ENCODE measurements at regions not wholly inside any gene's neighbourhood (a gene's known extent, or its start where the extent isn't known, plus 50 kb on each side); places are given as distances from the start of the nearest gene placed in this dataset.

DNA sequence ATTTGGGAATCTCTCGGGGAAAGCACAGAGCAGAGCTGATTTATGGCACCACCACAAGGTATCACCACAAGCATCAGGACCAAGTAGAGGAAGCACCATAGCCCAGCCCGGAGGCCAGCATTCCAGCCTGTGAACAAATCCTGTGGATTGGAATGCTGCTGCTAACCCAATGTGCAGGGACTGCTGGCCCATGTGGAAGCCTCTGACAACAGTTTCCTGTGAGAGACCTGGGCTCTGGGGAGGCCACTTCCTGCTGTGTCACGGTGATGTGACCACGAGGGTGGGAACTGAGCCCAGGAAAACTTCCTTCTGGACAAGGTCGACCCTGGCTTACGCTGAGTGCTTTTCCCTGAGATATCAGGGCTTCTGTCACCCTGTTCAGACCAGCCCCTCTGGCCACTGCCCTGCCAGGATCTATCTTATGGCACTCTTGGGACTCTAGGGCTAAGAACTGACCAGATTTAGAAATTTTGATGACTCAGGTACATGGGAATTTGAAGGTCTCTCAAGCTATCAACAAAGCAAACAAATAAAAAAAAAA is 88.3 kb upstream of the NGF start:
- no peak overlapping the region for H3K4me3 ChIP-seq (ENCODE audit: low read depth, low read length)

DNA sequence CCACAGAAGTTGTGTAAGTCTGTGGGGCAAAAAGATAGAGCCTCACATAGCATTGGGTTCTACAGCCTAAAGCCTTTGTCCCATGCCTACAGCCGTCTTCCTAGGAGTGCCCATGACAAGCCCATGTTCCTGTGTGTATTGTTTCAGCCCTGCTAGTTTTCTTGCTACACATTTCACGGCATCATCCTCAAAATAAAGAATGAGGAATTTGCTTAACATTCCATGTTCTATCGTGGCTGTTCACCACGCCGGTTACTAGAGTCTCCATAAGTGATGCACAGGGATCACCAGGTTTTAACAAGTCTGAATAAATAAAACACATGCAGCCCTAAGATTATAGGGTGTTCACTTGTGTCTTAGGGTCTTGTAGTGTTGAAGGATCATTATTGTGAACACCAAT is 87.4 kb upstream of the NGF start:
- H3K4me3 ChIP-seq (ENCODE audit: low read depth, low read length), result no peak overlapping the region

DNA sequence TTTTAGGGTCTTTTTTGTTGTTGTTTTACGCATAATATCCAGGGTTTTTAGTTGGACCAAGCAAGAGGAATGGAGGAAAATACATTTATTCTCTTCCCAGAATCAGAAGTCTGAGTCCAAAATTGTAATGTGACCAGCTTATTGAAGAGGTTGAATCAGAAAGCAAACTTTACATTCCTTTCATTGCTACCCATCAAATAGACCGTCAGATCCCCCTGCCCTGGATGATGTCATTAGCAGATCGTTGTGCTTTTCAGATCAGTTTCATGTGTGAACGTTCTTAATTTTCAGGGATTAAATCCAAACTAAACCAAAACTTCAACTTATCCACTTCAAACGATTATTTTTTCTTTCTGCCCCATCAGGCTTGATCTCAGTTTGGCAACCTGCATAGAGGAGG is 85.7 kb upstream of the NGF start:
- no peak overlapping the region for H3K4me3 ChIP-seq (ENCODE audit: low read depth, low read length)

DNA sequence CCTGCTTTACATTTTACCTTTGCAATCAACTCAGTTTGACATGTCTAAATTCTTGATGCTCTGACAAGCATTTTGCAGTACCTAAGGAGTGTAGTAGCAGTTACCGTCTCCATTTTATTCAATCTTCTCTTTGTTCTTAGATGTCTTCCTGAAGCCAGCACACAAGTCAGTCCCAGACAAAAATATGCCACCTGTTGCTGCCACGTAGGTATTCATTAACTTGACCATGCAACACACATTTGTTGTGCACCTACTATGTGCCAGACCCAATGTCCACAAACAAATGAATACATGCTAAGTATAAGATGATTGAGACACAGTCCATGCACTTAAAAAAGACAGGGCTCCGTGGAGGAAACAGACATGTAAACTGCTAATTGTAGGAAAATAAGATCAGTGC is 81.5 kb upstream of the NGF start:
- H3K4me3 ChIP-seq (ENCODE audit: low read depth, low read length), result no peak overlapping the region

DNA sequence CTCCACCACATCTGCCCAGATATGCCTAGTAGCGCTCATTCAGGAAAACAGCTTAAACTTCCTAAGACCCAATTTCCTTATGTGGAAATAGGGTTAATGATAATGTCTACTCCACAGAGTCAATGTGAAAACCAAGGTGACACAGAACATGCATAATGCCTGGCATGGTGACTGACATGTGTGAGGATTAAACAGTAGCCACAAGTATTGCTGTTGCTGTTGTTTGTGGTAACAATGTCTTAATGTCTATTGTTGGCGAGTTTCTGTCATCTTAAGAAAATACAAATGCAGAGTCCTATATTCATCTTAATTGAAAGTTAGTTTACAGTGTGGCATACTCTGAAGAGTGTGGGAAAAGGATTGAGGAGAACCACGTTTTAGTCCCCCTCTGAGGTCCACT is 75.6 kb upstream of the NGF start:
- no peak overlapping the region for H3K4me3 ChIP-seq (ENCODE audit: low read depth, low read length)

DNA sequence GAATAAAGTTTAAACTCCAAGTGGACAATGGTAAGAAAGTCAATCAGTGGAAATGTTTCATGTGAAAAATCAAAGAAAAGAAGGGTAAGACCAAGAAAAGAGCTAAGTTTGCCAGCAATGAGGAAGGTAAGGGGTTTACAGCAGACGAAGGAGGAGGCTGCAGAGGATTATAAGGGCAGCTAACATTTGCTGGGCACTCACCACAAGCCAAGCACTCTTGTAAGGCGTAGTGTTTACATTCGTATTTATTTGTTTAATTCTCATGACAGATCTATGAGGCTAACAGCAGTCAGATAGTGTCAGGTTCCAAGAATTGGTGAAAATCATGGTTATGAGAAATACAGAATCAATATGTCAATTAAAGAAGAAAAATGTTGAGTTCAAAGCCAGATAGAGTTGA is 75.2 kb upstream of the NGF start:
- H3K4me3 ChIP-seq (ENCODE audit: low read depth, low read length), result no peak overlapping the region

DNA sequence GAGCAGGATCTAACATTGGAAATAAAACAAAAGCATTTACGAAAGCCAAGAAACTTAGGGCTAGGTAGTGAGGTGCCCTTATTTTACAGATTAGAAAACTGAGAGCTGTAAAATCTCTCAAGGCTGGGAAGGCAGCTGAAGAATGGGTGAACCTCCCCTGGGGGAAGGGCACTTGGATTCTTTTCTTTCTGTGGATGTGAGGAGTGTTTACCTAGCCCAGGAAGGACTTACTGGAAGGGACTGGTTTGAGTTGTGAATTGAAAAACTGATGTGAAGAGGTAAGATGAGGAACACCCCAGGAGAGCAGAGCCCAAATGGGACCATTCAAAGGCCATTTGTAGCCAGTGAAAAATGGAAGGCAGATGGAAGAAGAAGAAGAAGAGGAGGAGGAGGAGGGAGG is 74.7 kb upstream of the NGF start:
- H3K4me3 ChIP-seq (ENCODE audit: low read depth, low read length), result no peak overlapping the region

DNA sequence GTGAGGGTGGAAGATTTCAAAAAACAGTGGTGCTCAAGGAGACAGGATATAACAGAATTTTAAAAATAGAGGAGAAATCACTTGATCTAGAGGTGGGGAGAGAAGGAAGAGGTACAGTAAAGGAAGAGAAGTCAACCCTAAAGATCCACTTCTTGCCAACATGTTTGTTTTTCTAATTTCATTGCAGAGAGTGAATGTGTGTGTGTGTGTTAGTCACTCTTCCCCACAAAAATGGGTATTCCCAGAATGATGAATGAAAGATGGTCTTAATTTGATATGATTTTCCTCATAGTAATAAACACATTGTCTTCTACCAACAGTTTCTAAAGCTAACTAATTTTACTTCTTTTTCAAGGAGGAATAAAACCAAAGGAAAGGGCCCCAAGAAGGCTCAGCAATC is 74.2 kb upstream of the NGF start:
- H3K4me3 ChIP-seq (ENCODE audit: low read depth, low read length), result no peak overlapping the region

DNA sequence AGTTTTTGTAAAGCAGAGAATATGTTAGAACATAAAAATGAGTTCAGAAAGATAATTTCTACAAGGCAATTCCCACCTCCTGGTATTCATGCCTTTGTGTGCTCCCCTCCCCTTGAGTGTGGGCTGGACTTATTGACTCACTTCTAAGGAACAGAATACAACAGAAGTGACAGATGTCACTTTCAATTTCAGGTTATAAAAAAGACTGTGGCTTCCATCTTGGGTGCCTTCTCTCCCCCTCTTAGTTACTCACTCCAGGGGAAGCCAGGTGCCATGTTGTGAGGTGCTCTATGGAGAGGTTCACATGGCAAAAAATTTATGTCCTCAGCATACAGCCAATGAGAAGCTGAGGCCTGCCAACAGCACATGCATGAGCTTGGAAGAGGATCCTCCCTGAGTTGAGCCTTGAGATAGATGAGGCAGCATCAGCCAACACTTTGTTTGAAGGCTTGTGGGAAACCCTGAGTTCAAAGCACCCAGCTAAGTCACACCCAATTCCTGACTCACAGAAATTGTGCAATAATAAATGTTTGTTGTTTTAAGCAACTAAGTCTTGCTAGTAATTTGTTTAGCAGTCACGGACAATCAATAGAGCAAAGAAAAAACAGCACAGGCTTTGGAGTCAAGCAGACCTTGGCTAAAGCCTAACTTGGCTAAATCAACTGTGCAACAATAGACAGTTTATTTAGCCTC is 73.5 kb upstream of the NGF start:
- H3K4me3 ChIP-seq (ENCODE audit: low read depth, low read length), result no peak overlapping the region

DNA sequence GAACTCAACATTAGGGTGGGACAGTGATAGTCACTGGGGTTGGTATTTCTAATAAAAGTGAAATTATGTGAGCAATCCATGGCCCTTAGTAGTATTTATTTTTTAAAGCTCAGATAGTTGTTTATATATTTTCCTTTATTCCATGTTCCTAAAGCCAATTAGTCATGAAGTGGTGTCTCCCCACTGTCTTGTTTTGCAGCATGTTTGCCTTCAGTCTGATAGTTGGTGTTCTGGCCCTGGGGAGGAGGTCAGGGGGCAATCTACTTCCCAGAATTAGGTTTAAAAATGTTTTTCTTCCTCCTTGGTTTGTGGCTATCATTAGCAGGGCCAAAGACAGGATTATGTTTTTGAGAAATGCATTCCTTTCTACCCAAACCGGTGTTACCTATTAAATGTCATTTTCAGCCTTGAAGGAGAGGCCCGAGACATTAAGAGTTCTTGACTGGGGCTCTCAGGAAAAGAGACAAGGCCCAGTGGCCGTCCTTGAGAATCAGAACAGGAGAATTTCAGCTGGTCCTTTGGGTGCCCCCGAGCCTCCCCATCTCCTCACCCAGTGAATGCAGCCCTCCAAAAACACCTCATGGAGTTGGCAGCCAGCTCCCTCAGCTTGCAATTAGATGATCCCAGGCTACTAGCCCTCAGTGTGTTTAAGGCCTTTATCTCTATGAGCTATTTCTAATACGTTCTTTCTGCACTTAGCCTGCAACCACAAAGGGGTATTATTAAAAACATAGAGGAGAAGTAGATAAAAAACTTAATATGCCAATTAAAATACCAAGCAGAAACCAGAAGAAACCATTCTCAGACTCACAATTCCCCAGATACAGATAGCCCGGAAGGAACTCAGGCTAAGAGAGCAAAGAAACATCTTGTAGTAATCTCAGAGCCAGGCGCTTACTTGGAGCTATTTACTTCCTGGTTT is 71.3 kb upstream of the NGF start:
- no peak overlapping the region for H3K4me3 ChIP-seq (ENCODE audit: low read depth, low read length)

DNA sequence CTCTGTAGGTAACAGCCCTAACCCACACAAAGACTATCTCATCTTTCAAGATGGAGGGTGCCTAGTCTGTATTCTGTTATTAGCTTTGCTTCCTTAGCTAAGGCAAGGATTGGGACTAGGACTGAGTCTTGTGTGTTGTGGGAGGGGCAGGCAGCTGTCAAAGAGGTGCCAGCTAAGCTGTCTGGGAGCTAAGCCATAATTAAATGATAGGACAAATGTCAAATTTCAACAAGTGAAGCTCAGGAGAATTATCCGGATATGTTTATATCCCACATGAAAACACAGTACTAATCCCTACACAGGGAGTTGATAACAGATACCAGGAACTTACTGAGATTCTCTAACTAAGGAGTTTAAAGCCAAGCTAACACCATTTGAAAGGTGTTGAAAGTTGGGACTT is 70.5 kb upstream of the NGF start:
- H3K4me3 ChIP-seq (ENCODE audit: low read depth, low read length), result no peak overlapping the region

DNA sequence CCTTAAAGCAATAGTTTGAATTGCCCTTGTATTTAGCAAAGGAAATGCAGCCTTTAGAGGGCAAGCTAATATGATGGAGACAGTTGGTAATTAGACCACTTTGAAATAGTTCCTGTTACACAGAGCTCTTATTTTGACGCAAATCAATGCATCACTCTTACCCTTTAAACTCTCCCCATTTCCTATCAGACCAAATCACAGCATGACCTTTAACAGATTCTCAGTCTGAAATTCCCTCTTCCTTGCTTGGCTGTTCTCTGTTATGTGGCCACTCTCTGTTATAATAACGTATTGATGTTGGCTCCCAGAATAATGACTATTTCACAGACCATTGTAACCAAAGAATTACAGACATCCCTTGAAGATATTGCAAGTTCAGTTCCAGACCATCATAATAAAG is 66.9 kb upstream of the NGF start:
- no peak overlapping the region for H3K4me3 ChIP-seq (ENCODE audit: low read depth, low read length)

DNA sequence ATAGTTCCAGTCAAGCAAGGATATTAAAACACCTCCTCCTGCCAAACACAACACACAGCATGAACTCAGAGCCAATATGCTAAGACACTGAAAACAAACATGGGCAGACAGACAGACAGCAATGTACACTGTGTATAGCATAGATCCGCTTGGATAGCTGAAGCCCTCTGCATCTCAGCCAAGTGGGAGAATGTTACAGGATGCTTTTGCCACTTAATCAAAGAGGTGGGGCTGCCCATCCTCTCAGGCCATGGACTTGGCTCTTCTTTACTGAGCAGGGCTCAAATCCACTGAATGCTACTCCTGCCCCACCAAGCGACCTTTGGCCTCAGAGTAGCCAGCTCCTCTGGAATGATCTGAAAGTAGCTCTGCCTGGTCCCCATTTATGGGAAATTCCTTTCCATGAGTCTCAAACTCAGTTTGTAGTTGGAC is 64.7 kb upstream of the NGF start:
- H3K4me3 ChIP-seq (ENCODE audit: low read depth, low read length), result no peak overlapping the region

DNA sequence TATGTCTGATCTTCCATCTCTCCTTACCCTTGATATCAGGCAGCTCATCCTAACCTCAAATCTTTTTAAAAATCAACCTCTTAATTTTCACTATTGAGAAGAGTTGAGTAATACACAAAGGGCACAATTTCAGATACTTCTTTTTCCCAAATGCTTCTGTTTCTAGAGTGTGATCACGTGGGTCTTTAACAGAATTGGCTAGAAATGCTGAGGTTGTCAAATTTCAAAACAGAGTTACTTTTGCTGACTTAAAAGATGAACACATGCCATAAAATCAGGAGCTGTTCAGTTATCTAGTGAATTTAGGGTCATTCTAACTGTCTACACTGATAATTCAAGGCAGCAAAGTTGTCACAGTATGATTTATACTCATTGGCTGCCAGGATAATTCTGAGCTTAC is 63.6 kb upstream of the NGF start:
- H3K4me3 ChIP-seq (ENCODE audit: low read depth, low read length), result no peak overlapping the region

DNA sequence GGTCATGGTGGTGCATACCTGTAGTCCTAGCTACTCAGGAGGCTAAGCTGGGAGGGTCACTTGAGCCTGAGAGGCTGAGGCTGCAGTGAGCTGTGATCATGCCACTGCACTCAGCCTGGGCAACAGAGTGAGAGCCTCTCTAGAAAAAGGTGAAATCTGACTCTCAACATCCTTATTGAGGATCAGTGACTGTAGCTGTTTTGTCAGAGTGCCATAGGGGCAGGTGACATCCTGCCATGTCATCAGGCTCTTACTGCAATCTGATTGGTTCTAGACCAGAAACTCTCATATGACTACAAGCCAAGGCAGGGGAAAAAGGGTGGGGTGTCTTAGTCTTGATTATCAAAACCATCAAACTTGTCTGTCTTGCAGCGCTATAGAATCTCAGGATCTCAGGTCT is 62.8 kb upstream of the NGF start:
- H3K4me3 ChIP-seq (ENCODE audit: low read depth, low read length), result no peak overlapping the region

DNA sequence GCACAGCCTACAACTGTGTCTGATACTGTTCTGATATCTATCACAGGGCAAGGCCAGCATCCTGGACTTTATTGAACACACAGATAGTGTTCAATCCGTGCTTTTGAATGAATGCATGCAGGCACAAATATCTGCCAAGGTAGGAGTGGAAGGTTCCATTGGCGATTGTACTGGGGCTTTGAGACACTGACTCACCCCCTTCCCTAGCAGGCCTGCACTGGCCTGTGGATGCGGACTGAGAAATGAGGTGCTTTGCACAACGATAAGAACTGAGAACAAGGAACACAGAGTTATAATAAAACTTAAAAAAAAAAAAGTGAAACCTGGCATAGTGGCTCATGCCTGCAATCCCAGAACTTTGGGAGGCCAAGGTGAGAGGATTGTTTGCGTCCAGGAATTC is 62.4 kb upstream of the NGF start:
- H3K4me3 ChIP-seq (ENCODE audit: low read depth, low read length), result no peak overlapping the region

DNA sequence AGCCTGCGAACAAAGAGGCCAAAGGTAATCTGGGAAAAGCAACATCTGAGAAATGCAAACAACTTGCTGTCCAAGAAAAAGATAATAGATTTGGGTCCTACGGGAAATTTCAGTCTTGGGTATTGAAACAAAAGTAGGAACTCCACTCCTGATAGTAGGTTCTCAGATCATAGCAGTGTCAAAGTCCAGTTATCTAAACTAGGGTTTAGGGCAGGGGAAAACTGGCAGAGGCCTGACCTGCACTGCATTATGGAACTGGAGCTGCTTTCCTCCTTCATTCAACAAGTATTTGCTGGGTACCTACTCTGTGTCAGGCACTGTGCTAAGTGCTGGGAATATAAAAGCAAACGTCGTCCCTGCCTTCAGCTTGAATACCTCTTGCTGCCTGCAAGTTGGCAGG is 60.7 kb upstream of the NGF start:
- no peak overlapping the region for H3K4me3 ChIP-seq (ENCODE audit: low read depth, low read length)
